ENCODE measurements at regions not wholly inside any gene's neighbourhood (a gene's known extent, or its start where the extent isn't known, plus 50 kb on each side); places are given as distances from the start of the nearest gene placed in this dataset.

DNA sequence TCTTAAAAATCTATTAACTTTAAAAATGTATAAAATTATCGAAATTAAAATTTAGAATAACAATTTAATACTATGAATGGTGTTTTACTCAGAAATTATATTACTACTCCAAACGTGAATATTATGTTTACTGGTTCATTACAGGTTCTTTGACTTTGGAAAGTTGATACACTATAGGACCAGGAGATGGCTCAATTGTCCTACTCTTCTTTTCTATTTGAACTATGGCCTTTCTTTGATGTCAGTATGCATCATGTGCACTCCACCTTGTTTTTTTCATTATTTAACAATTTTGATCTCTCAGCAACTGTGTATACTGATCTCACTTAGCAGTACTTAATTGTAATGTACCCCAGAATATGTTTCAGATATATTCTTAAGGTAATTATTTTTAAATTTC lies 391.5 kb upstream of the MANEA start:
- TF ChIP-seq, protein P1, sequence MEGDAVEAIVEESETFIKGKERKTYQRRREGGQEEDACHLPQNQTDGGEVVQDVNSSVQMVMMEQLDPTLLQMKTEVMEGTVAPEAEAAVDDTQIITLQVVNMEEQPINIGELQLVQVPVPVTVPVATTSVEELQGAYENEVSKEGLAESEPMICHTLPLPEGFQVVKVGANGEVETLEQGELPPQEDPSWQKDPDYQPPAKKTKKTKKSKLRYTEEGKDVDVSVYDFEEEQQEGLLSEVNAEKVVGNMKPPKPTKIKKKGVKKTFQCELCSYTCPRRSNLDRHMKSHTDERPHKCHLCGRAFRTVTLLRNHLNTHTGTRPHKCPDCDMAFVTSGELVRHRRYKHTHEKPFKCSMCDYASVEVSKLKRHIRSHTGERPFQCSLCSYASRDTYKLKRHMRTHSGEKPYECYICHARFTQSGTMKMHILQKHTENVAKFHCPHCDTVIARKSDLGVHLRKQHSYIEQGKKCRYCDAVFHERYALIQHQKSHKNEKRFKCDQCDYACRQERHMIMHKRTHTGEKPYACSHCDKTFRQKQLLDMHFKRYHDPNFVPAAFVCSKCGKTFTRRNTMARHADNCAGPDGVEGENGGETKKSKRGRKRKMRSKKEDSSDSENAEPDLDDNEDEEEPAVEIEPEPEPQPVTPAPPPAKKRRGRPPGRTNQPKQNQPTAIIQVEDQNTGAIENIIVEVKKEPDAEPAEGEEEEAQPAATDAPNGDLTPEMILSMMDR (IDR thresholded peaks at IDR 0.05): peak in 1 of 12 donors; percentile 15
- no peak for TF ChIP-seq POLR2A (IDR thresholded peaks at IDR 0.05)

All from heart left ventricle (tissue), 13 donors.